D721Med (cell line): ENCODE measurements at regions not wholly inside any gene's neighbourhood (a gene's known extent, or its start where the extent isn't known, plus 50 kb on each side); places are given as distances from the start of the nearest gene placed in this dataset.

Source experiments
- DNase-seq: peaks from one replicate; pipeline ENCODE4 v3.0.0; 2011; ENCODE audit warnings: low spot score; ENCODE audit not compliant: insufficient read length
- FAIRE-seq: peaks from 2 replicates; lab custom pipeline; 2011; peaks lifted over from hg19 to GRCh38; lab: Jason Lieb, UNC
- TF ChIP-seq, protein P1 (sequence below): IDR thresholded peaks from 2 replicates; pipeline ENCODE4 v1.5.1; 2012; ENCODE audit warnings: mild to moderate bottlenecking, control low read depth; ENCODE audit not compliant: insufficient read depth; ENCODE audit errors: missing control alignments

DNA sequence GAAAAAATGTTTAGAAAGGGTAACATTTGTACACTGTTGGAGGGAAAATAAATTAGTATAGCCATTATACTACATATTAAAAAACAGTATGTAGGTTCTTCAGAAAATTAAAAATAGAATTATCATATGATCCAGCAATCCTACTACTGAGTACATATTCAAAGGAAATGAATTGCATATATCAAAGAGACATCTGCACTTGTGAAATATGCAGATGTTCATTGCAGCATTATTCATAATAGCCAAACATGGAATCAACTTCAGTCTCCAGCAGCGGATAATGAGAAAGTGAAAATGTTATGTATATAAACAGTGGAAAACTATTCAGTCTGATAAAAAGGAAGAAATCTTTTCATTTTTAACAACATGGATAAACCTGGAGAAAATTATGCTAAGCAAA is 695.5 kb downstream of the SLCO4C1 start:
- DNase-seq, result no peak

DNA sequence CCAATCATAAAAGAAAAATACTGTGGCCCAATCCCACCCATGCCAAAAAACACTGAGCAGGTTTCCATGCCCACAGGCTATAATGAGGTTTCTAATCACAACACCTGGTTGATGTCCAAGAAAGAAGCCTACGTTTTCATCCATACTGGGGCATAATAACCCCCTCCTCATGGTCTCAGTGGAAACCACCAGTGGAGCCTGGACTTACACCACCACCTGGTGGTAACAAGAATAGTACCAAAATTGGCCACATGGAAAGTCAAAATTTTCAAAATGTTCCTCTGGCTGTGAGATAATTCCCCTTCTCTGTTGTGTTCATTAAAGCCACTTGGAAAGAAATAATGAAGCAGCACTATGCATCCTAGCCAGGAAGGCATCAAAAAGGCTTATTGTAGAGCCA is 687.3 kb upstream of the ST8SIA4 start:
- TF ChIP-seq, protein P1, sequence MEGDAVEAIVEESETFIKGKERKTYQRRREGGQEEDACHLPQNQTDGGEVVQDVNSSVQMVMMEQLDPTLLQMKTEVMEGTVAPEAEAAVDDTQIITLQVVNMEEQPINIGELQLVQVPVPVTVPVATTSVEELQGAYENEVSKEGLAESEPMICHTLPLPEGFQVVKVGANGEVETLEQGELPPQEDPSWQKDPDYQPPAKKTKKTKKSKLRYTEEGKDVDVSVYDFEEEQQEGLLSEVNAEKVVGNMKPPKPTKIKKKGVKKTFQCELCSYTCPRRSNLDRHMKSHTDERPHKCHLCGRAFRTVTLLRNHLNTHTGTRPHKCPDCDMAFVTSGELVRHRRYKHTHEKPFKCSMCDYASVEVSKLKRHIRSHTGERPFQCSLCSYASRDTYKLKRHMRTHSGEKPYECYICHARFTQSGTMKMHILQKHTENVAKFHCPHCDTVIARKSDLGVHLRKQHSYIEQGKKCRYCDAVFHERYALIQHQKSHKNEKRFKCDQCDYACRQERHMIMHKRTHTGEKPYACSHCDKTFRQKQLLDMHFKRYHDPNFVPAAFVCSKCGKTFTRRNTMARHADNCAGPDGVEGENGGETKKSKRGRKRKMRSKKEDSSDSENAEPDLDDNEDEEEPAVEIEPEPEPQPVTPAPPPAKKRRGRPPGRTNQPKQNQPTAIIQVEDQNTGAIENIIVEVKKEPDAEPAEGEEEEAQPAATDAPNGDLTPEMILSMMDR, result peak; percentile 19
- DNase-seq, result no peak
- no peak for FAIRE-seq

More for the DNA sequence above, 695.5 kb downstream of the SLCO4C1 start:
- TF ChIP-seq, protein P1, result no peak
- FAIRE-seq, result no peak

DNA sequence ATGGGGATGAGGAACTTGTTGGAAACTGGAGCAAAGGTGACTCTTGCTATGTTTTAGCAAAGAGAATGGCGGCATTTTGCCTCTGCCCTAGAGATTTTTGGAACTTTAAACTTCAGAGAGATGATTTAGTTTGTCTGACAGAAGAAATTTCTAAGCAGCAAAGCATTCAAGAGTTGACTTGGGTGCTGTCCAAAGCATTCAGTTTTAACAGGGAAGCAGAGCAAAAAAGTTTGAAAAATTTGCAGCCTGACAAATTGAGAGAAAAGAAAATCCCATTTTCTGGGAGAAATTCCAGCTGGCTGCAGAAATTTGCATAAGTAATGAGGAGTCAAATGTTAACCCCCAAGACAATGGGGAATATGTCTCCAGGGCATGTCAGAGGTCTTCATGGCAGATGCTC is 682.3 kb upstream of the ST8SIA4 start:
- no peak for DNase-seq
- TF ChIP-seq, protein P1, result no peak
- no peak for FAIRE-seq

DNA sequence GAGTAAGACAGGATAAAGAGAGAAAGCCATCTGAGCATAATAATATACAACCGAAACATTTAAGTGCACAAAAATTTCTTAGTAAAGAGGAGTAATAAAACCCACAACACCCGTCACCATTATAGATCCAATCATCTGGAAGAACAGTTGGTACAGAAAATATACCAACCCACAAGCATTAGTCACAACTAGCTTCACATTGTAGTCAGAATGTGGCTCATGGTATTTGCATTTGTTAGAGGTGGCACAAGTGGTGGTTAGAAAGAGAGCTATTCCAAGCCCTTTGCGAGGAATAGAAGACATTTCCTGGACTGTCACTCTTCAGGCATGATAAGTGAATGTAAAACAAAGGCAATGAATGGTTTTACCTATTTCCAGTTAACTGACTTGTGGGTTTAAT is 677.5 kb upstream of the ST8SIA4 start:
- TF ChIP-seq, protein P1, result no peak
- FAIRE-seq (no peak), DNase-seq (no peak)

DNA sequence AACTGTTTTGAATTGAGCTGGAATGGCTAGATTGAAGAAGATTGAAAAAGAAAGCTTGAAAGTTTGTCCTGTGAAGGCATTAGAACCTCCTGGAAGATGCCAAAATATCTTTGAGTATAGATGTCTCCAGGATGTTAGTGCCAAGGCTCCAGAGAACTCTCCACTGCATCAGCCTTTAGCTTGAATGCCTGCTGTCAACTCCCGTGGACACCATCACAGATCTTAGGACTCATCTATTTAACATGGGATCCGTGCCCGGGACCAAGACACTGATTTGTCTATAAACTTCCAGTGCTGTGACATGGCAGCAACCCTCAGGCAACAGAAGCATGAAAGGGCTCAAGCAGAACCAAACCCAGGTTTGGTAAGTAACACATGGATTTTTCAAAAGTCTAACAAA is 670.9 kb upstream of the ST8SIA4 start:
- DNase-seq (no peak), FAIRE-seq (no peak)
- TF ChIP-seq, protein P1, result no peak

DNA sequence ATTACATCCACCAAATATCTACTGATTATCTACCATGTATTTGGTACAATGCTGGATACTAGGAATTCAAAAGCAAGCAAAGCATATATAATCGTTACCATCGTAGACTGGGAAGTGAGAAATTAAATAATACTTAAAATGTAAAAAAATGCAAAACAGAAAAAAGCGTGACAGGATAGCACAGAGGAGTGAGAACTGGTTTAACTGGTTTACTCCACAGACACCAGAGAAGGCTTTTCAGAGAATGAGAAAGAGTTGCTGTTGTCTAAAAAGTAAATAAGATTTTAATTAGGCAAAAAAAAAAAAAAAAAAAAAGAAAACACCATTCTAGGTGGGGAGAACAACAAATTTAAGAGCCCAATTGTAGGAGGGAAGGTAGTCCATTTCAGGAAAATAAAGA is 657.9 kb upstream of the ST8SIA4 start:
- TF ChIP-seq, protein P1, result no peak
- no peak for DNase-seq
- FAIRE-seq, result no peak

DNA sequence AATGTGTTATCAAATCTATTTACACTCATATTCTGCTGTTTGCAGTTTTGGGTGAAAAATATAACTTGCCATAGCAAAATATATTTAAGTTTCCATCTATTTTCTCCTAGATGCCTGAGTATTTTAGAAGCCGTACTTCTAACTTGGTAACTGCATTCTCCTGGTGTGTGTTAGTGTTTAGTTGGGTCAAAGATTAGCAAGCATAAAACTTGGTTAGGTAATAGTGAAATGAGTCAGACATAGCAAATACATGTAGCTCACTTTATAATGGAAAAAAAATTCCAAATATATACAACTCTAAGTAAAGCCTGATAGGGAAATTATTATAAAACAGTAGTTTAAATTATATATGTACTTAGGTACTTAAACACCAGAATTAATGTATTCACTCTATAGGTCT is 640.7 kb upstream of the ST8SIA4 start:
- no peak for FAIRE-seq
- TF ChIP-seq, protein P1, result no peak
- no peak for DNase-seq
